ENCODE measurements at regions not wholly inside any gene's neighbourhood (a gene's known extent, or its start where the extent isn't known, plus 50 kb on each side); places are given as distances from the start of the nearest gene placed in this dataset.

- no peak for DNase-seq
- WGBS, 5 donors: 43 to 55% (median 47%) methylated on average over 3 of the region's 3 CpGs
- no peak overlapping the region for H3K4me3 ChIP-seq
- H3K36me3 ChIP-seq: no peaks in the 10 kb centered on the region
- TF ChIP-seq POLR2A (IDR thresholded peaks at IDR 0.05) (no peak), CTCF (IDR thresholded peaks at IDR 0.05 in 8 of 11, conservative IDR thresholded peaks at IDR 0.05 in 3 of 11) (no peak), POLR2AphosphoS5 (IDR thresholded peaks at IDR 0.05) (no peak)
- H3K9me3 ChIP-seq: peaks cover 0 to 7% (median 0%) of the 10 kb centered on the region in 8 donors
- intact Hi-C loops (cut with DNase I; ENCODE audit: low total_unique reads): no loop called here
- no peak overlapping the region for H3K27ac ChIP-seq
- peaks cover 0 to 41% (median 0%) of the 10 kb centered on the region in 7 donors for H3K27me3 ChIP-seq (replicated peaks in 1 of 7)
- H3K4me1 ChIP-seq: no peaks in the 10 kb centered on the region
Measured at GRCh38 chr22:48975886-48976285, 851.8 kb downstream of the BRD1 start.

- H3K4me3 ChIP-seq: no peak overlapping the region
- intact Hi-C loops (cut with DNase I; ENCODE audit: low total_unique reads): no loop called here
Measured at GRCh38 chr22:48975316-48975741, 852.3 kb downstream of the BRD1 start.

GRCh38 chr22:48974443-48975315, 853.0 kb downstream of the BRD1 start:
- 60 to 85% (median 77%) methylated on average over 7 to 13 of the region's 13 CpGs for WGBS, 5 donors
- no peak for TF ChIP-seq POLR2AphosphoS5 (IDR thresholded peaks at IDR 0.05)
- TF ChIP-seq CTCF (IDR thresholded peaks at IDR 0.05 in 8 of 11, conservative IDR thresholded peaks at IDR 0.05 in 3 of 11): no peak
- intact Hi-C loops (cut with DNase I; ENCODE audit: low total_unique reads): no loop called here
- H3K4me3 ChIP-seq: no peak overlapping the region
- H3K9me3 ChIP-seq: peaks cover 0 to 7% (median 0%) of the 10 kb centered on the region in 8 donors
- no peaks in the 10 kb centered on the region for H3K36me3 ChIP-seq
- H3K27me3 ChIP-seq (replicated peaks in 1 of 7): peaks cover 0 to 30% (median 0%) of the 10 kb centered on the region in 7 donors
- H3K4me1 ChIP-seq: no peaks in the 10 kb centered on the region
- no peak for DNase-seq
- H3K27ac ChIP-seq: no peak overlapping the region

More at GRCh38 chr22:48975316-48975741, 852.3 kb downstream of the BRD1 start:
- Histone ChIP-seq H3K9me3 (peaks cover 0 to 7% (median 0%) of the 10 kb centered on the region in 8 donors), H3K27ac (no peak overlapping the region), H3K4me1 (no peaks in the 10 kb centered on the region), H3K36me3 (no peaks in the 10 kb centered on the region), H3K27me3 (replicated peaks in 1 of 7) (peaks cover 0 to 35% (median 0%) of the 10 kb centered on the region in 7 donors)
- 70 to 85% (median 75%) methylated on average over 11 to 13 of the region's 13 CpGs for WGBS, 5 donors
- DNase-seq: no peak
- no peak for TF ChIP-seq POLR2A (IDR thresholded peaks at IDR 0.05)

- Histone ChIP-seq H3K4me1 (no peaks in the 10 kb centered on the region), H3K4me3 (no peak overlapping the region), H3K27me3 (replicated peaks in 1 of 7) (peaks cover 0 to 24% (median 0%) of the 10 kb centered on the region in 7 donors), H3K27ac (no peak overlapping the region), H3K9me3 (no peaks in the 10 kb centered on the region), H3K36me3 (no peaks in the 10 kb centered on the region)
- TF ChIP-seq POLR2A (IDR thresholded peaks at IDR 0.05) (no peak), POLR2AphosphoS5 (IDR thresholded peaks at IDR 0.05) (no peak), CTCF (IDR thresholded peaks at IDR 0.05 in 8 of 11, conservative IDR thresholded peaks at IDR 0.05 in 3 of 11) (no peak)
- intact Hi-C loops (cut with DNase I; ENCODE audit: low total_unique reads): no loop called here
- WGBS, 5 donors: 73 to 92% (median 83%) methylated on average over 8 of the region's 8 CpGs
- no peak for DNase-seq
Measured at GRCh38 chr22:48973694-48974041, 854.0 kb downstream of the BRD1 start.

All from spleen (tissue), 11 donors.